Liver (tissue), 8 donors: ENCODE measurements at regions not wholly inside any gene's neighbourhood (a gene's known extent, or its start where the extent isn't known, plus 50 kb on each side); places are given as distances from the start of the nearest gene placed in this dataset.

Source experiments
- DNase-seq: peaks from one replicate; pipeline ENCODE4 v3.0.0-alpha.2; 2017; ENCODE audit warnings: low spot score
- H3K27ac ChIP-seq, 2 donors: one replicate each; pipeline ENCODE4 v1.7.0; 2013; ENCODE audit warnings: inconsistent platforms in 2 of 2, low read length in 2 of 2, control low read depth in 1 of 2, low read depth in 1 of 2, mild to moderate bottlenecking in 1 of 2
- H3K27me3 ChIP-seq, 4 donors: one replicate each; pipeline versions ENCODE4 v1.6.1 to v1.7.0; 2013; ENCODE audit warnings: low read length in 3 of 4, inconsistent platforms in 1 of 4, mild to moderate bottlenecking in 1 of 4, moderate library complexity in 1 of 4; ENCODE audit not compliant: control insufficient read depth in 4 of 4, insufficient read depth in 4 of 4
- H3K36me3 ChIP-seq, 4 donors: one replicate each; pipeline versions ENCODE4 v1.6.1 to v1.7.0; 2013; ENCODE audit warnings: low read length in 3 of 4, mild to moderate bottlenecking in 3 of 4, low read depth in 1 of 4, moderate library complexity in 1 of 4; ENCODE audit not compliant: control insufficient read depth in 4 of 4, insufficient read depth in 3 of 4
- H3K4me1 ChIP-seq, 4 donors: one replicate each; pipeline versions ENCODE4 v1.6.1 to v1.7.0; 2013; ENCODE audit warnings: low read length in 3 of 4, mild to moderate bottlenecking in 3 of 4, moderate library complexity in 1 of 4; ENCODE audit not compliant: control insufficient read depth in 4 of 4, insufficient read depth in 4 of 4
- H3K4me3 ChIP-seq, 3 donors: one replicate each; pipeline versions ENCODE4 v1.6.1 to v1.7.0; 2013; ENCODE audit warnings: low read length in 3 of 3, control low read depth in 1 of 3, low read depth in 1 of 3, mild to moderate bottlenecking in 1 of 3
- H3K9ac ChIP-seq, 2 donors: one replicate each; pipeline ENCODE4 v1.7.0; 2013; ENCODE audit warnings: low read length in 2 of 2, mild to moderate bottlenecking in 2 of 2, moderate library complexity in 2 of 2, control low read depth in 1 of 2, low read depth in 1 of 2
- H3K9me3 ChIP-seq, 4 donors: one replicate each; pipeline versions ENCODE4 v1.6.1 to v1.7.0; 2013; ENCODE audit warnings: low read length in 3 of 4; ENCODE audit not compliant: control insufficient read depth in 4 of 4
- ATF3 ChIP-seq: IDR thresholded peaks from 2 replicates; pipeline ENCODE4 v1.6.1; 2016; ENCODE audit warnings: antibody characterized with exemption
- CTCF ChIP-seq: fragments of 150-350 bp; IDR thresholded peaks from 2 replicates; pipeline ENCODE4 v1.5.1; 2017; ENCODE audit warnings: improper control_type of control experiment, low read depth, low read length; ENCODE audit not compliant: missing input control
- FOXA1 ChIP-seq: IDR thresholded peaks from 2 replicates; pipeline ENCODE4 v1.6.1; 2016; ENCODE audit warnings: antibody characterized with exemption
- FOXA2 ChIP-seq: IDR thresholded peaks from 2 replicates; pipeline ENCODE4 v1.6.1; 2016; ENCODE audit warnings: antibody characterized with exemption
- GABPA ChIP-seq, 2 donors: IDR thresholded peaks in 1 of 2; conservative IDR thresholded peaks in 1 of 2; 2 replicates each; pipeline ENCODE4 v1.6.1; 2016; ENCODE audit warnings: antibody characterized with exemption in 2 of 2, mild to moderate bottlenecking in 1 of 2, moderate library complexity in 1 of 2
- HNF4A ChIP-seq, 2 donors: conservative IDR thresholded peaks; 2 replicates each; pipeline ENCODE4 v1.6.1; 2016; ENCODE audit warnings: antibody characterized with exemption in 2 of 2, mild to moderate bottlenecking in 2 of 2
- RAD21 ChIP-seq, 2 donors: IDR thresholded peaks; 2 replicates each; pipeline ENCODE4 v1.6.1; 2016; ENCODE audit warnings: antibody characterized with exemption in 2 of 2, mild to moderate bottlenecking in 2 of 2
- REST ChIP-seq: IDR thresholded peaks from 2 replicates; pipeline ENCODE4 v1.6.1; 2016; ENCODE audit warnings: antibody characterized with exemption, mild to moderate bottlenecking
- RXRA ChIP-seq, 2 donors: IDR thresholded peaks; 2 replicates each; pipeline ENCODE4 v1.6.1; 2017 to 2018; ENCODE audit warnings: antibody characterized with exemption in 2 of 2, mild to moderate bottlenecking in 1 of 2
- SP1 ChIP-seq: IDR thresholded peaks from 2 replicates; pipeline ENCODE4 v1.6.1; 2018; ENCODE audit warnings: antibody characterized with exemption, mild to moderate bottlenecking
- TAF1 ChIP-seq: conservative IDR thresholded peaks from 2 replicates; pipeline ENCODE4 v1.6.1; 2016; ENCODE audit warnings: antibody characterized with exemption, mild to moderate bottlenecking
- YY1 ChIP-seq: IDR thresholded peaks from 2 replicates; pipeline ENCODE4 v1.6.1; 2016; ENCODE audit warnings: antibody characterized with exemption, mild to moderate bottlenecking
- ZBTB33 ChIP-seq: IDR thresholded peaks from 2 replicates; pipeline ENCODE4 v1.6.1; 2016; ENCODE audit warnings: antibody characterized with exemption
- WGBS: extraction: QIAGEN DNeasy Blood & Tissue Kit; methylation state at CpG from one replicate; pipeline ENCODE4 v1.1.7; 2013; 5-methylcytosine and 5-hydroxymethylcytosine counted together
- TF ChIP-seq, protein P1 (sequence below): IDR thresholded peaks from 2 replicates; pipeline ENCODE4 v1.6.1; 2016; ENCODE audit warnings: antibody characterized with exemption
- donor health status: healthy.
- donor health status: healthy.
- donor health status: healthy.
- donor health status: healthy.
- donor health status: healthy.

GRCh38 chr16:56042416-56042815, 148.9 kb upstream of the GNAO1 start:
- no peaks in the 10 kb centered on the region for H3K27me3 ChIP-seq
- no peak for TF ChIP-seq FOXA1
- no peak for TF ChIP-seq REST
- TF ChIP-seq RAD21 (IDR thresholded peaks at IDR 0.05), result no peak
- no peak for TF ChIP-seq YY1
- TF ChIP-seq GABPA (IDR thresholded peaks at IDR 0.05 in 1 of 2, conservative IDR thresholded peaks at IDR 0.05 in 1 of 2), result no peak
- TF ChIP-seq RXRA (IDR thresholded peaks at IDR 0.05), result no peak
- TF ChIP-seq SP1, result no peak
- TF ChIP-seq, protein P1, sequence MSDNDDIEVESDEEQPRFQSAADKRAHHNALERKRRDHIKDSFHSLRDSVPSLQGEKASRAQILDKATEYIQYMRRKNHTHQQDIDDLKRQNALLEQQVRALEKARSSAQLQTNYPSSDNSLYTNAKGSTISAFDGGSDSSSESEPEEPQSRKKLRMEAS, result no peak
- no peak for TF ChIP-seq ATF3
- TF ChIP-seq TAF1, result no peak
- no peak for TF ChIP-seq HNF4A (conservative IDR thresholded peaks at IDR 0.05)
- H3K4me3 ChIP-seq, result no peak overlapping the region
- H3K9ac ChIP-seq, result no peak overlapping the region
- DNase-seq, result no peak
- H3K4me1 ChIP-seq, result peaks cover 0 to 2% (median under 1%) of the 10 kb centered on the region in 4 donors
- H3K36me3 ChIP-seq, result no peaks in the 10 kb centered on the region
- H3K27ac ChIP-seq, result no peak overlapping the region
- no peaks in the 10 kb centered on the region for H3K9me3 ChIP-seq
- WGBS, result 85% methylated on average over 4 of the region's 4 CpGs

DNA sequence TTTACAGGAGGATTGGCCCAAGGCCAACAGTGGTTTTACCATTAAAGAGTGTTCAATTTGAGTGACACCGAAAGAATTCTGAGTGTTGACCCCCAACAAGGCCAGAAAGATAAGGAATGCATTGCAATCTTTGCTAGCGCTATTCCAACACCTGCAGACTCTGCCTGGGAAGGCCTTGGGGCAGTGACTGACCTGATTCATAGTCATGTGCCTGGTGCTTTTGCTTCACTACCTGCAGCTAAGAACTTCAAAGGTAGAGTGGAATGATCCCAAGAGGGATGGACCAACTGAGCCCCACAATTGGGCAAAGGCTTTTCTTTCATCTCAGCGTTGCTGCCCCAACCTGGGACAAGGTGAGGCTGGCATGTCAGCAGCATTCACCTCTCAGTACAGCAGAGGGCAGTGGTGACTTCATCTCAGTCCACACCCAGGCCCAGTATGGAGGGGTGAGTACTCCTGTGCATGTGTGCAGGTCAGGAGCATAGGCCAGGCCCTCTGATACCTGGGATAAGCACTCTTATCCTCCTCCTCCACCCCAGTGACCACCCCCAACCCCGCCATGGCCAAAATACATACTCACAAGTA, 149.6 kb upstream of the GNAO1 start:
- no peak for TF ChIP-seq ZBTB33
- no peak for TF ChIP-seq FOXA2
- TF ChIP-seq TAF1, result no peak
- TF ChIP-seq RAD21 (IDR thresholded peaks at IDR 0.05), result peak; percentile 85 to 94
- TF ChIP-seq ATF3, result no peak
- TF ChIP-seq, protein P1, result no peak
- TF ChIP-seq CTCF, result peak; percentile 71
- Histone ChIP-seq H3K9me3 (no peaks in the 10 kb centered on the region), H3K36me3 (no peaks in the 10 kb centered on the region), H3K27ac (no peak overlapping the region), H3K4me1 (no peaks in the 10 kb centered on the region), H3K27me3 (no peaks in the 10 kb centered on the region), H3K4me3 (no peak overlapping the region), H3K9ac (no peak overlapping the region)
- 48% methylated on average over 4 of the region's 4 CpGs for WGBS
- DNase-seq, result no peak
